Iris pigment epithelial cell (primary cell): ENCODE measurements at regions not wholly inside any gene's neighbourhood (a gene's known extent, or its start where the extent isn't known, plus 50 kb on each side); places are given as distances from the start of the nearest gene placed in this dataset.

ENCODE experiments used
- DNase-seq: peaks from one replicate; pipeline ENCODE4 v3.0.0-alpha.2; 2011; ENCODE audit warnings: low read depth

GRCh38 chr9:86531273-86531970 lies 177.2 kb upstream of the TUT7 start:
- no peak for DNase-seq

DNA sequence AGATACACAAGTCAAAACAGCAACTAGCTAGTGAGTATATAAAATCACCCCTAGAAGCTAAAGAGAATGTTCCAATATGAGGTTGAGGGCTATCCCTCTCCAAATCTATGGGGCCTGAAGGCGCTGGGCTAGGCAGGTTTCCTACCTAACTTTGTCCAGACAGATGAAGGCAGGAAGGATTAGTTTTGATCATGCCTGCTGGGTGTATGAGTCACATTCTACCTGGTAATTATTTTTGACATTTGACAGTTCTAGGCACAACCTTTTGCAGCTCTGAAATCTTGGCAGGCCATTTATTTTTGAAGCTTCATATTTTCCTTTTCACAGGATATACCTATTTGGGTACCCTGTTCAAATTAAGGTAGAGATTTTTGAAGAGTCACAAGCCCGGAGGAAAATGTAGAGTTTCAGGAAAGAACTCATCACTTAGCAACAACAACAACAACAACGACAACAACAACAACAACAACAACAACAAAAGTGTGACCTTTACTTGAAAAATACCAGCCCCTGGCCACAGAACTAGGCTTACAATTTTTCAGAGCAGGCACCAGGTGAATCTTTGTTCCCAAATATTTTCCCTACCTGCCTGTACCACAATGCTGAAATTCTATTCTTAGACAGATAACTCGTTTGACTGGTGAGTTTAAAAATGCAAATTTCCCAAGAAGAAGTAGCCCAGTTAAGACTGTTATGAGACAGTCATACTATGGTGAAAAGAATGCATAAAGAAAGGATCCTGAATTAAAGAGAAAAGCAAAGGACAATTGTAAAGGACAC lies 175.5 kb upstream of the TUT7 start:
- no peak for DNase-seq

DNA sequence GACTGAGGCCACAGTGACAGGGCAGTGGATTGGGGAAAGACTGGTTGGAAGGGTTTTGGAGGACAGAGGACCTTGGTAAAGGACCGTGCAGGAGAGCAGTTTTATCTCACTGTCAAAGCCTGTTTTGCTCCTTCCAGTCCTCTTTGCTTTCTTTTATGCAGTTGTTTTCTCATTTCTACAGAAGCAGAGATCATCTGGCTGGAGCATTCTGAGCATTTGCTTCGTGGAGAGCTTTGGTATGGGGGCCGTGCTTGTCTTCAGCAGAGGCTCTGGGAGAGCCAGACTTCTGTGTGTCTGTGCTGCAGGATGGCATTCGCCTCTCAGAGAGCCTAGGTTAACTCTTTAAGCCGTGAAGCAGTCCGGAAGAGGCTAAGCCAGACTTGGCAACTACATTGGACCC lies 171.8 kb upstream of the TUT7 start:
- DNase-seq: no peak

- no peak for DNase-seq
Observed at GRCh38 chr9:86525182-86525581, 171.0 kb upstream of the TUT7 start.

DNA sequence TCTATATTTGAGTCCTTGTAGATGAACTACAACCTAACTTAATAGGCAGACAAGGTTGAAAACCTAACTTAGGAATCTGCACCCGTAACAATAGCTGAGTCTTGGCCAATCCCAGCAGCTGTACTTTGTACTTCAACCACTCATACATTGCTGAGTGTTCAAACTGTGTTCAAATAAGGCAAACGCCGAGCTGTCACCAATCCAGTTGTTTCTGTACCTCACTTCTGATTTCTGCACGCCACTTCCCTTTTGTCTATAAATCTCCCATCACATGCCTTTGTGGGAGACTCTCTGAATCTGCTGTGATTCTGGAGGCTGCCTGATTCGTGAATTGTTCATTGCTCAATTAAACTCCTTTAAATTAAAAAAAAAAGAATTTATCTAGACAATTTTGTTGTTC lies 167.8 kb upstream of the TUT7 start:
- no peak for DNase-seq

- no peak for DNase-seq
Observed at GRCh38 chr9:86521322-86521721, 167.1 kb upstream of the TUT7 start.

- DNase-seq: peak; percentile 9
Observed at GRCh38 chr9:86519066-86519615, 164.9 kb upstream of the TUT7 start.

DNA sequence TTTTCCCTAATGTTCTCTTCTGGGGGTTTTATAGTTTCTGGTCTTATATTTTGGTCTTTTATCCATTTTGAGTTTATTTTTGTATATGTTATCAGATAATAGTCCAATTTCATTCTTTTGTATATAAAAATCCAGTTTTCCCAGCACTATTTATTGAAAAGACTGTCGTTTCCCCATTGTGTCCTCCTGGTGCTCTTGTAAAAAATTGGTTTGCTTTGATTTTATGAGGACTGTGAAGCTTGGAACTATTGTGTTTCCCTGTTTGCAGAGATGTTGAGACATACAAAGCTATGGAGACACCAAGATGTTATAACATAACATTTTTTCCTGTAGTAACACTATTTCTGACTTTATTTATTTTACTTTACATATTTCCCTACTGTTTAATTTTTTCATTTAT lies 163.3 kb upstream of the TUT7 start:
- DNase-seq: no peak

- no peak for DNase-seq
Observed at GRCh38 chr9:86516564-86516963, 162.4 kb upstream of the TUT7 start.

DNA sequence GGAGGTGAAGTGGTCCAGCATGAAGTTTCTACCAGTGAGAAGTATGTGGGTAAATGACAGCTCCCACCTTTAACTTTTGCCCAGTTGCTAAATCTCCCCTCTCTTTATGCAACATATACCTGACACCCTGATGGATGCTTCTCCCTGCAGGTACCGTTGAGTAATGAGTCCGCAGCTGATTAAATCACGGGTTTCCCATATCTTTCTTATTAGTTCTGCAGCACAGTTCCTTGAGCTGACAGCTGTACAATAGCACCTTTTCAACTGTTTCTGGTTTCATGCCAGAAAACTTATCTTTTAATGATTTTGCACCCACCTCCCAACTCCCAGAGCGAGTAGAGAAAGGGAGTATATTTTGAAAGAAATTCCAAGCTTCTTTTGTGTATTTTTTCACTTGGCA lies 161.0 kb upstream of the TUT7 start:
- DNase-seq: no peak

GRCh38 chr9:86513429-86513828 lies 159.2 kb upstream of the TUT7 start:
- DNase-seq: no peak

DNA sequence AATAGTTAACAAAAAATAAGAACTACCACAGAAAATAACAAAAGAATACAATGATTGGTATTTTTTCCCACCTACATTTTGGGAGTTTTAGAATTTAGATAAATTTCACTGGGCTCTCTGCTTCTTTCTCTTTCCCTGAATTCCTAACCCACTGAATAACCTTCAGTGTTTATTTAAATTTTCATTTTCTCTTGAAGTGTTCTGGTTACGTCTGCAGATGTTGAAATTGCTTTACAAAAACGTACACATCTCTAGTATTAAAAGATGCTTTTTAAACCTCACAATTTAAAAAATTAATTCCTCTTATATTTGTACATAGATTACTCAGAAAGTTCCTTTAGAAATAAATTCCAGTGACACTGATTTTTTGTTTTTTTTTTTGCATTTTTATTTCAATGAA lies 158.7 kb upstream of the TUT7 start:
- DNase-seq: peak; percentile 15

- DNase-seq: no peak
Observed at GRCh38 chr9:86511614-86512360, 157.6 kb upstream of the TUT7 start.

DNA sequence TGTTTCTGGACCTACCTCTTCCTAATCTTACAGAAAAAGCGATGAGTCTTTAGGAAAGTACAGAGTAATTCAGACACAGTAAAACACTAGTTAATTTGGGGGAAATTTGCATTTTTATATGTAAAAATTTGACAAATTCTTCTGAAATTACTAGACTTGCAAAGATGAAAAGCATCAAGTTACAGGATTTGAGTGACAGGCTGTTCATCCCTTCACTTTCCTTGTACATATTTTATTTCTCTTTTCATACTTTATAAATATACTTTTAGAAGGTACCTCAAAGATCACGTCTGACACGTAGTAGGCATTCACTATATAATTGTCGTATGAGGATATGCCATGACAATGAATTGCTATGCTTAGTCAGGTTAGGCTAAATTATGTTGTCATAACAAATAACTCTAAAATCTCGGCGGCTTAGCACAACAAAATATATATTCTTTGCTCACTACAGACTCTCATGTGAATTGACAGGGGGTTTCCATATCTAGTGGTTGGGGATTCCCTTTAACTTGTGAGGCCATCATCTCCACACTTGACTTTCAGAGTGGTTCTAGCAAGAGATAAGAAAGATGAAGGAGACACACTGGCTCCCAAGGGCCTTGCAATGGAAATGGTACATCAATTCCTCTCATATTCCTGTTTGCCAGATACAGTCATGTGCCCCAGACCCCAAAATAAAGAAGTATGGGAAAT lies 154.1 kb upstream of the TUT7 start:
- no peak for DNase-seq

- no peak for DNase-seq
Observed at GRCh38 chr9:86507212-86507630, 153.0 kb upstream of the TUT7 start.

- no peak for DNase-seq
Observed at GRCh38 chr9:86503942-86504341, 149.7 kb upstream of the TUT7 start.

- no peak for DNase-seq
Observed at GRCh38 chr9:86503314-86503713, 149.1 kb upstream of the TUT7 start.

- peak; percentile 90 for DNase-seq
Observed at GRCh38 chr9:86500667-86501435, 146.6 kb upstream of the TUT7 start.

DNA sequence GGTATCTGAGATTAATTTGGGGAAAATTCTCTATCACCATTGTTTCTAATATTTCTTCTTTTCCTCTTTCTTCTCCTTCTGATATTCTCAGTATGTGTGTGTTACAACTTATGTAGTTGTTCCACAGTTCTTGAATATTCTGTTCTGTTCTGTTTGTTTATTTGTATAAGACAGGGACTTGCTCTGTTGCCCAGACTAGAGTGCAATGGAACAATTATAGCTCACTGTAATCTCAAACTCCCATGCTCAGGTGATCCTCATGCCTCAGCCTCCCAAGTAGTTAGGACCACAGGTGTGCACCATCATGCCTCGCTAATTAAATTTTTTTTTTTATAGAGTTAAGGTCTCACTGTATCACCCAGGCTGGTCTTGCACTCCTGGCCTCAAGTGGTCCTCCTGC lies 145.8 kb upstream of the TUT7 start:
- peak; percentile 7 for DNase-seq

DNA sequence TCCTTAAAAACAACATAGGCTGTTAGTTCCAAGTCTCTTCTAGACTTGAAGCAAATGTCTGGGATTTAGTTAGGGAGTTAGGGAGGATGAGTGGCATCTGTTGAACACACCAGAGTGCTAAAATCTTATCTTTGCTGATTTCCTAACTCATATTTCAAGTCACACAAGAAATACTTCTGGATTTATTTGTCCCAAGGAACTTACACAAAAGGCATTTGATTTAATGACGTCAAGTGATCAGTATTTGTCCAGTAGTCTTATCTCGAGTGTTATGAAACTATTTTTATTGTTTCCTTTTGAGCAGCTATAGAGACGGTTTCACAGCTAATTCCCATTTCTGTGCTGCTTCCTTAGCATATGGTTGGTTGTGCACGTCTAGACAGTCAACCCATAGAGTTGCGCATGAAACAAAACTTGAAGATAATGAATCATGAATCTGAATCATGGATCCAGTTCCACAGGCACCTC lies 140.5 kb upstream of the TUT7 start:
- DNase-seq: peak; percentile 78
